Stimulated activated CD8-positive, alpha-beta memory T cell treated with anti-CD3 and anti-CD28 coated beads, Interleukin-4, amount 100 ng/mL, for 48 hours (primary cell): ENCODE measurements at regions not wholly inside any gene's neighbourhood (a gene's known extent, or its start where the extent isn't known, plus 50 kb on each side); places are given as distances from the start of the nearest gene placed in this dataset.
"Not testable (repeated sequence)": the region's sequence is repeated elsewhere in the genome, so short reads cannot be mapped to it uniquely, and the experiment has no call there.

Experiments used
- DNase-seq: peaks from one replicate; pipeline ENCODE4 v3.0.0-alpha.2; 2020

DNA sequence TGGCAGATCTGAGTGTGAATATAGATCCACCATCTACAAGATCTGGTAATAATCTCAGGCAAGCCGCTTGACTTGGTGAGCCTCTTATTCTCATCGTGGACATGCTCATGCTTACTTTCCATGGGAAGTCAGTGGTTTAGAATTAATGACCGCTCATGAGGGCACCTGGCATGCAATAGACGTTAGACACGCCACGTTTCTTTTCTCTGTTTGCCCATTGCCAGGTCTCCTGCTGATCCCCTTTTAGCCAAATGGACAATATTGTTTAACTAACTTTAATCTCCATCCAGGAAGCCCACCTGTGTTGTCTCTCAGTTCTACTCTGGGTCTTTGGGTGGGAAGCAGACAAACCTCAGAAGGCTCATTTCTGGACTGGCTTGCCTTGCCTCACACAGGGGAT lies 439.1 kb downstream of the ETS1 start:
- DNase-seq, result no peak

DNA sequence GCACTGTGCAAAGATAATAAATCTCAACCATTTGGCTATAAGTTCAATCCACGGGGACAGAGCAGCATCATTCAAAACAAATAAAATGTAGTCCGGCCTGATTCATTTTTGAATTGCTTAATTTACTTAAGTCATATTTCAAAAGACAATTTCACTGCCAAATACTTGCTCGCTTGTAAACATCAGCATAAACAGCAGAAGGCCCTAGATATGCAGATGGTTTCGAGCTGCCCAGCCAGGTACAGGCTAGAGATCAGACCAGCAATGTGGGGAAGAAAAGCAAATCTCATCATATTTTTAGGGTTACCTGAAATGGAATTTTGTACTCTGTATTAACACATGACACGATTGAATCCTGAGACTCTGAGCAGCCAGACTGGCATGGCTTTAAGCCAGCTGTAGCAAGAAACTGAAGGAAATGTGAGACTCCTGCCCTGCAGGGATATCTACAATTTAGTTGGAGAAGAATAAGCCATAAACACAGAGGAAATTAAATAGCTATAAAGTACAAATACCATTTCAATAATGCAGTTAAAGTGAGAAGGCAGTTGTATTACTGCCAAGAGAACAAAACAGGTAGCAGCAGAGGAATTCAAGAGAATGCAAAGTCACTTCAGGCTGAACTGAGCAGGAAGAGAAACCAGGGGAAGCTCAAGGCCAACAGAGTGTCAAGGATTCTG lies 440.3 kb downstream of the ETS1 start:
- no peak for DNase-seq

DNA sequence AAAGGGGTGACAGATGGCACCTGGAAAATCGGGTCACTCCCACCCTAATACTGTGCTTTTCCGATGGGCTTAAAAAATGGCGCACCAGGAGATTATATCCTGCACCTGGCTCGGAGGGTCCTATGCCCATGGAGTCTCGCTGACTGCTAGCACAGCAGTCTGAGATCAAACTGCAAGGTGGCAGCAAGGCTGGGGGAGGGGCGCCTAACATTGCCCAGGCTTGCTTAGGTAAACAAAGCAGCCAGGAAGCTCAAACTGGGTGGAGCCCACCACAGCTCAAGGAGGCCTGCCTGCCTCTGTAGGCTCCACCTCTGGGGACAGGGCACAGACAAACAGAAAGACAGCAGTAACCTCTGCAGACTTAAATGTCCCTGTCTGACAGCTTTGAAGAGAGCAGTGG lies 447.1 kb downstream of the ETS1 start:
- DNase-seq, result not testable (repeated sequence)

DNA sequence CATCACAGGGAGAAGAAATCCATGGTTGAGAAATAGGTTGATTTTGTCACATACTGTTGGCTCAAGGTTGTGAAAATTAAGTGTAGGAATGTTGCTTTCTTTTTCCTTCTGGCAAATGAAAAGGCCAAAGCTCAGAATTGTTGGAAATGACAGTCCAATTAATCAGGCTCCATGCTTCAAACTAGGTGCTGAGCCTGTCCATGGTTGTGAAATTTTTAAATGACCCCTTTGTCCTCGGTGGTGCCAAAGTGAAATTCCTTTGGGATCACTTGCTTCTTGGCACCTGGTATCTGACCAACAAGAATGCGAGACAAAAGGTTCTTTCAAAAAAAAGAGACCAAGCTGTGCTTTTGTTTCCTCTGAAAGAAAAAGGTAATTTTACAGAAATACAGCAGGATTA lies 451.9 kb downstream of the ETS1 start:
- no peak for DNase-seq

DNA sequence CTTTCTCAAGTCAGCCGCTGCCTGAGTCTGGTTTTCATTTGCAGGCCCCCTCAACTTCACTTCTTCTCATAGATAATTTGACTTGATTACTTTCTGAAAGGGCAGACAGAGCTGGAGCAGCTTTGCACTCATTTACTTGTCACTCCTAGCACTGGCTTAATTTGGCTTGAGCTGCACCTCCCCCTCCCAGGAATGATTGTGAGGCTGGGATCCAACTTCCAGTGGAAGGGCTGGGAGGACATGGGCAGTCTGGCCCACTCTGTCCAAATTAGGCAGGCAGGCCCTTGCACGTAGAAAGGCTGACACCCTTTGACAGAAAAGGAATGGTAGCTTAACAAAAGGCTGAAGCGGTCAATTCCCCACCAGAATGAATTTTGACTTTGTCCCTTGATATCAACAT lies 453.9 kb downstream of the ETS1 start:
- DNase-seq, result no peak

DNA sequence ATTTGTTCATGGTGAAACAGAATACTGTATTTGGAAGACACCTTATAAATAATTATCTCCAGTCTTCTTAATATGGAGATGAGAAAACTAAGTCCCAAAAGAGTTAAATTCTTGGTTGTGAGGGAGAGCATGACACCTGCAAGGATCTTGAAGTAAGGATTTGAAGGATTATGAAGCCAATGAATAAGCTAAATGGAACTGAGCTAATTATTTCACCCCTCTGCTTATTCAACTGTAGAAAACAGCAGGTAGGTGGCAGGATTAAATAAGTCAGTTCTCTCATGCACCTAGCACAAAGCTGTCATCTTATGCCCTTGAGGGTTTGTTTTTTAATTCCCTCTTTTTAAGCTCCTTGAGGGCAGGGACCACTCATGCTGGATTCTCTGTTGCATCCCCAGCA lies 457.3 kb downstream of the ETS1 start:
- DNase-seq, result no peak

DNA sequence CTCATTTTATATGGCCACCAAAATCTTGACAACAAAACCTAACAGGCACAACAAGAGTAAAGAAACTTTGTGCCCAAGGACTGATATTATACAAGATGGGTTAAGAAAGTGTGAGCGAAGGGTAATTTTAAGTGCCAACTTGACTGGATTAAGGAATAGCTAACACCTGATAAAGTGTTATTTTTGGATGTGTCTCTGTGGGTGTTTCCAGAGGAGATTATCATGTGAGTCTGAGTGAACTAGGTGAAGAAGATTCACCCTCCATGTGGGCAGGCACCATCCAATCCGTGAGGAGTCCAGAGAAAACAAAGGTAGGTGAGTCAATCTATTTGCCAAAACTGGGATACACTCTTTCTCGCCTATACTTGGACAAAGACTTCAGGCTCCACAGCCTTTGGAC lies 461.6 kb downstream of the ETS1 start:
- no peak for DNase-seq

DNA sequence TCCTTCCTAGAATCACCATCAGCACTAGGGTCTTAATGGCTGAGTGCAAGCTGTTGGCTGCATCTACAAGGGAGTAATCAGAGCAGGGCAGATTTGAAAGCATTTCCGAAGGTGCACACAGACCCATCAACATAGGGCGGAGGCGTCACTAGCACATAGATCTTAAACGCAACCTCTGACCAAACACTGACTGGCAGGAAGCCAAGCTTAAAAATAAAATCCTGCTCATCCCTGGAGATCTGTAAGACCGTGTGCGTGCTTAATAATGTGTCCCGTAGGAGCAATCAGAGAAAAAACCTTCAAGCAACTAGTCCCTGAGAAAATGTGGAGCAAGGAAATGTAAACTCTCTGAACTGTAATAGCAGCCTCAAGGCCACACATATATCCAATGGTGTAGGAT lies 470.5 kb downstream of the ETS1 start:
- no peak for DNase-seq

DNA sequence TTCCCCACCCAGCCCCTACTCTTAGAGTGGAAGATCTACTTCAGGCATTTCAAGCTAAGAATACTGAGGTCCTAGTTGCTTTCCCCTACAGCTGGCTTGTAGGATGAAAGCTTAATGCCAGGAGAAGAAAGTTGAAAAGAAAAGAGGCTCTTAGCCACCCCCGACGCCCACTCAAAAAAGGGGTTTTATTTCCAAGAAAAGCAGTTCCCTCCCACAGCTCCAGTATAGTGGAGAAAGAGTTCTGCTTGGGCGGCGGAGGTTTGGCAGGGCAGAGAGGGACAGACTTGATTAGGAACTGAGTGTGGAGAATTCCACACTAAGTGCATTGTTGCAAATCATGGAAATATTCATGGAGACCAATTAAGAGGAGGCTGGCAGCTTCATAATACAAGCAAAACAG lies 470.9 kb downstream of the ETS1 start:
- DNase-seq, result no peak

DNA sequence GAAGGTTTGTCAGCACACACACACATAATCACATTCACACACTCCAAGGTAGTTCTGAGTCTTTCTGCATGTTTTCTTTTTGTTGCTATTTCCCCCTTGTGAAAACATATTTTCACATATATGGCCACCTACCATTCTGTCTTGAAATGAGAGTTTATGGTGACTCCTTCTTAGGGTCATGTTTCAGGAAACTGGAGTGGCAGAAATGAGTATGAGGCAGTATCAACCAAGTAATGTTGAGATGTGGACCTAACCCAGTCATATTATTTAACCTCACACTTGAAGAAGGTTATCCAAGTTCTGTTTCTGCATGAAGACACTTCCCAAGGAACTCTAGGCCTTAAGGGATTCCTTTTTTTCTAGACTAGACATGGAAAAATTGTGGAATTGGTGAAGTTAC lies 481.4 kb downstream of the ETS1 start:
- DNase-seq, result no peak

DNA sequence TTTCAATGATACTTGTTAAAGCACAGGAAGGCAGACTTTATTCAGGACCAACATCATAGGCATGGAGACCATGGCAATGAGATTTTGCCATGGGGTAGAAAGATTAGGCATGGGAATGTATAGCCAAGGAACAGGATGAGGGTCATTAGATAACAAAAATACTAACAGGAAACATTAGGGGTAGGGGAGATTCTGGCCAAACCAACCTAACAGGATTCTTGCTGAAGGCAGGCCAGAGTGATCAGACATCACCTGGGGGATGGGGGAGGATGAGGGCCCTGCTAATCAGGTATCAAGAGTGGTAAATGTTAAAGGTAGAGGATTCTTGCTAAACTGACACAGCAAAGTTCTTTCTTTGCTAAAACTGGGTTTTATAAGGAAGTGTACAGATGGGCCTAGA lies 481.8 kb downstream of the ETS1 start:
- no peak for DNase-seq

DNA sequence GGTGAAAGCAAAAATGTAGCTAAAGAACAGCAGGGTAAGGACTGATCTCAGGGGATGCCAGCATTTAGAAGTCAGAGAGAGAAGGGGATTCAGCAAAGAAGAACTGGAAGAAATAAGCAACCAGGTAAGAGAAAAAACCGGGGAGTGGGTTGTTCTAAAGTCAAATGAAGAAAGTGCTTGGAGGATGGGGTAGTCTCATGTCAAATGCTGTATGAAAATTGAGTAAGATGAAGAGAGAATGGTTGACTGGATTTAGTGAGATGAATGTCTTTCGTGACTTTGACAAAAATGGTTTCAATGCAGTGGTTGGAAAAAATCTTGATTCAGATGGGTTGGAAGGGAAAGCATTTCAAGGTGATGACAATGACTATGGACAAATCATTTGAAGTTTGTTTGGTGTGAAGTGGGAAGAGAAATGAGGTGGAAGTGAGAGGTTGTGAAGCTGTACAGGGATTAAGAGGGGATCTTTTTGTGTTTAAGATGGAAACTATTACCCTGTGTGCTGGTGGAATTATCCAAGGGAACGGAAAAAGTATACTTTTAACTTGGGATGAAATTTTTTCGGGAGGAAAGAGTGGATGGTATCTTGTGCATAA lies 484.0 kb downstream of the ETS1 start:
- no peak for DNase-seq

DNA sequence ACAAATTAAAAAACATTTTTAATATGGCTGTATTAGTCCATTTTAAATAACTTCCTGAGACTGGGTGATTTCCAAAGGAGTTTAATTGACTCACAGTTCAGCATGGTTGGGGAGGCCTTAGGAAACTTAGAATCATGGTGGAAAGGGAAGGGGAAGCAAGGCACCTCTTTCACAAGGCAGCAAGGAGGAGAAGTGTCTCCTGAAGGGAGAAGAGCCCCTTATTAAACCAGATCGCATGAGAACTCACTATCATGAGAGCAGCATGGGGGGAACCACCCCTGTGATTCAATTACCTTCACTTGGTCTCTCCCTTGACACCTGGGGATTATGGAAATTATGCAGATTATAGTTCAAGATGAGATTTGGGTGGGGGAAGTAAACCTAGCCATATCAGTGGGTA lies 488.6 kb downstream of the ETS1 start:
- DNase-seq, result no peak

DNA sequence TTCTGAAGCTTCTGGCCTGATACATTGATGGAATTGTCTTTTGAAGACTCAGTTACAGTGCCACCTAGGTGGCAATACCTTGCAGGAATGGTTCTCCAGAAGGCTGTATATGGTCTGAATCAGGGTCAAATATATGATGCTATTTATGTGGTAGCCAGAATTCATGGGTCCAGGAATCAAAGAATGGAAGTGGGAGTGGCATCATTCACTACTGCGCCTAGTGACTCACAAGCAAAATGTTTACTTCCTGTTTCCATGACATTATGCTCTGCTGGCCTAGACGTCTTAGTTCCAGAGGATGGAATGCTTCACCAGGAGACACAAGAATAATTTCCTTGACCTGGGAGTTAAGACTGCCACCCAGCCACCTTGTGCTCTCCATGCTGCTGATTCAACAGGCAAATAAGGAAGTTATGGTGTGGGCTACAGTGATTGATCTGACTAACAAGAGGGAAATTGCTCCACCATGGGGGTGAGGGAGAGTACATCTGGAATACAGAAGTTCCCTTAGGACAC lies 491.8 kb downstream of the ETS1 start:
- DNase-seq, result no peak

DNA sequence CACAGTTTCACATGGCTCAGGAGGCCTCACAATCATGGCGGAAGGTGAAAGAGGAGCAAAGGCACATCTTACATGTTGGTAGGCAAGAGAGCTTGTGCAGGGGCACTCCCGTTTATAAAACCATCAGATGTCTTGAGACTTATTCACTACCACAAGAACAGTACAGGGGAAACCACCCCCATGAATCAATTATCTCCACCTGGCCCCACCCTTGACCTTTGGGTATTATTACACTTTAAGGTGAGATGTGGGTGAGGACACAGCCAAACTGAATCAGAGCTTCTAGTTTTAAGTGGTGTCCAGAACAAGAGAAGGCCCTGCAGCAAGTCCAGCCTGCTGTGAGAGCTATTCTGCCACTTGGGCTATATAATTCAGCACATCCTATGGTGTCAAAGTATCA lies 493.7 kb downstream of the ETS1 start:
- no peak for DNase-seq

DNA sequence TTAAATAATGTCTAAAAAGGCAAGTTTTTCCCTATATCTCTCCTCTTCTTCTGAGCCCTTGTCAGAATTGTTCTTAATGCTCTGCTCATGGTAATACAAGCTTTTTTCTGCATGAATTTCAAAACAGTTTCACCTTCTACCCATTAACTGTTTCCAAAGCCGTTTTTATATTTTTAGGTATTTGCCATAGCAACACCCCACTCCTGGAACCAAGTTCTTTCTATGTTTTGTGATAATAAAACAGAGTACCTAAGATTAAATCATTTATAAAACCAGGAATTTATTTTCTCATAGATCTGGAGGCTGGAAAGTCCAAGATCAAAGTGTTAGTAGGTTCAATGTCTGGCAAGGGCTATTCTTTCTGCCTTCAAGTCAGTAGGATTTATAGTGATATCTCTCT lies 497.4 kb downstream of the ETS1 start:
- DNase-seq, result no peak

DNA sequence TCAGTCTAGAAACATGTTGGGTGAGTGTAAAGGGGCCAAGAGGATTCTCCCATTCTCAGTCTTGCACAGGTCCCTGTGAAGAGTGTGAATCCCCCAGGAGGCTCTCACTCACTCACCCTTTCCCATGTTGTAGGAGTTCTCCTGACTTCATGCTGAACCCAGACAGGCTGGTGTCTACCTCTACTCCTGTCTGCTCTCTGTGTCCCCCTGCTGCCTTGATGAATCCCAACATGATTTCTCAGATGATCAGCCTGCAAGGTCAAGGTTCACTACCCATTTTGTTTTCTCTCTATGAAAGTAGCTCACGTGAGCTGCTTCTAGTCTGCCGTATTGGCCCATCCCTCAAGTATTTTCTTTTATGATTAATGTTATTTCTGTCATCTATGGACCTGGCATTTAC lies 500.6 kb downstream of the ETS1 start:
- no peak for DNase-seq

DNA sequence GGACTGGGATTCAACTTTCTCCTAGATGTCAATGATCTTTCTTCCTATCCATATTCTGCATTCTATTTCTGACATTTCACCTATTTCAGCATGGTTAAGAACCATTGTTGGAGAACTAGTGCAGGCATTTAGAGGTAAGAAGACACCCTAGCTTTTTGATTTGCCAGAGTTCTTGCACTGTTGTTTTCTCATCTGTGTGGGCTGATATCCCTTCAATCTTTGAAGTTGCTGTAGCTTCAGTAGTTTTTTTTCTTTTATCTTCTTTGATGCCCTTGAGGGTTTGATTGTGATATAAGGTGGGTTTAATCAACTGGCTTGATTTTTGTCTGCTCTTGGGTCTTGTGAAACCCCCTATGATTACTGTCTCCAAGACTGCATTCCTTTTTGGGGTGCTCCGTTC lies 502.1 kb downstream of the ETS1 start:
- no peak for DNase-seq

DNA sequence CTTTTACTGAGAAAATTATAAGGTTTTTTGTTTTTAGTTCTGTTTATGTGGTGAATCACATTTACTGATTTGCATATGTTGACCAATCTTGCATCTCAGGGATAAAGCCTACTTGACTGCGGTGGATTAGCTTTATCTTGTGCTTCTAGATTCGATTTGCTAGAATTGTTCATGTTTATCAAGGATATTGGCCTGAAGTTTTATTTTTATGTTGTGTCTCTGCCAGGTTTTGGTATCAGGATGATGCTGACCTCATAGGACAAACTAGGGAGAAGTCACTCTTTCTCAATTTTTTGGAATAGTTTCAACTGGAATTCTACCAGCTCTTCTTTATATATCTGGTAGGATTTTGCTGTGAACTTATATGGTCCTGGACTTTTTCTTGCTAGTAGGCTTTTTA lies 504.8 kb downstream of the ETS1 start:
- DNase-seq, result no peak

DNA sequence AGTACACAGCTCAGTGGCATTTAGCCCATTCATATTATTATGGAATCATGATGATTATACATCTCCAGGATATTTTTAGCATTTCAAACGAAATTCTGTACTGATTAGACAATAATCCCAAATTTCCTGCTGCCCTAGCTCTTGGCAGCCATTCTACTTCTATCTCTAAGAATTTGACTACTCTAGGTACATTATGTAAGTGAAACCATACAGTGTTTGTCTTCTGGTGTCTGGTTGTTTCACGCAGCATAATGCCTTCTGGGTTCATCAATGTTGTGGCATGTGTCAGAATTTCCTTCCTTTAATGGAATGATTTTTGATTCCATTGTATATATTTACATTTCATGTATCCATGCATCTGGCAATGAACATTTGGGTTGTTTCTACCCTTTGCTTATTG lies 517.7 kb downstream of the ETS1 start:
- no peak for DNase-seq

DNA sequence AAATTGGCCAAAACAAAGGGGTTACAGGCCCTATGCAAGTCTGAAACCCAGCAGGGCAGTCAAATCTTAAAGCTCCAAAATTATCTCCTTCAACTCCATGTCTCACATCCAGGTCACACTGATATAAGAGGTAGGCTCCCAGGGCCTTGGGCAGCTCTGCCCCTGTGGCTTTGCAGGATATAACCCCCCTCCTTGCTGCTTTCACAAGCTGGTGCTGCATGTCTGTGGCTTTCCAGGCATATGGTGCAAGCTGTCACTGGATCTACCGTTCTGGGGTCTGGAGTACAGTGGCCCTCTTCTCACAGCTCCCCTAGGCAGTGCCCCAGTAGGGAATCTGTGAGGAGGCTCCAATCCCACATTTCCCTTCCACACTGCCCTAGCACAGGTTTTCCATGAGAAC lies 519.6 kb downstream of the ETS1 start:
- DNase-seq, result no peak

DNA sequence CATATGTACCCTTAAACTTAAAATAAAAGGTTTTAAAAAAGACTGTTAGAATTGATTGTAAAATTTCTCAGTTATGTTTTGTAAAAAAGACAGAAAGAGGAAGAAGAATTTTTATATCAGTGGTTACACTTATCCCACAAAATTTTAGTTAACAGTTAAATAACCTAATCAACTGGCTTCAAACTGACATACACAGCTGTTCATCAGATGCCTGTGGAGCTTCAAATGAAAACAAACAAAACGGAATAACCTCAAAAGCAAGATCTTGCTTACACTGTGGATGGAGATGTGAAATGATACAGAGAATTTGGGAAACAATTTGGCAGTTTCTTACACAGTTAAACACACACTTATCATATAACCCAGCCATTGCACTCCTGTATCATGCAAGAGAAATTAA lies 521.0 kb downstream of the ETS1 start:
- no peak for DNase-seq

DNA sequence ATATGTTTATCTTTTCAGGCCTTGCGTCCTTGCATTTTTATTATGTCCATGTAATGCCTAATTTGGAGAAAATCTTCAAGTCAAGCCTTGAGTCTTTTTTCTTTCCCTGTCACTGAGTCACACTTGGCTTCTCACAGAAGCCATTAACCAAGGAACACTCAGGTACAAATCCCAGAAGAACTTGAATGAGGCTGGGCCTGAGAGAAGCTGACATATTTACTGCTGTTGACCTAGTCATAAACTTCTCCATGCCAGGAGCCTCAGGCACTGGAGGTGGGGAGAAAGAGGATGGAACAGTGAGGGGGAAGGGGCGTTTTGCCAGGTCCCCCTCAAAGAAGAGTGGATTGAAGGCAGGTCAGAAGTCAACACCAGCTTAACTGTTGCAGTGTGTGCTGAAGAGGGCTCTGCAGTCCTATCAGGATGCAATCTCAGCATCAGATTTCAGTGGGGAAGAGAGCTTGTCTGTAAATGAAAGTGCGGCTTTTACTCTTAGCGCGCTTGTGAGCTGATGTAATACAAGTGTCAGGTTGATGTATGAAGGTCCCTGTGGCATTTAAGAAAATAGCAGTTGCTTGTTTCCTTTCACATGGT lies 526.0 kb downstream of the ETS1 start:
- DNase-seq, result no peak

DNA sequence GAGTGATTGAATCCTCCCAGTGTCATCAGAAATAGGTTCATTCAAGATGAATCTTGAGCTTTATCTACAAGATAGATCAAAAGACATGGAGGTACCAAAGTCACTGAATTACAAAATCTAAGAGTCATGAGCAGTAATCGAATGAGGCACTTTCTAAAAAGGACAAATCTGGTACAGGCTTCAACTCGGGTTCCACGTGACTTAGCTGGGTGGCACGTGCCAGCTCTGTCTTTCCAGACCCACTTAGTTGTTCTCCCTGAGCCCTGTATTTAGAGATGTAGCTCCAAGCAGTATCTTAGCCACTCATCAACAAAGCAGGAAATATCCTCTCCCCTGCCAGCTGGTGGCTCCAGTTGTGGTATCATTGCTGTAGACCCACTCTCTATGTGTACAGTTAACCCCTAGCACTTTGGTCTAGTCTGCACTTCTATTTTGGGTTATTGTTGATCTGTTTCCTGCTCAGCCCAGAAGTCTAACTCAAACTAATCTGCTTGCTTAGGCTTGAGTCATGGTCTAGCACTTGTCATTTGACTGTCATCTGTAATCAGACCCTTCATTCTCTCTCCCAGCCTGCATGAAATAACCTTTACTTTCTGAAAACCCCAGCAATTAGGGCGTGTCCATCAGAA lies 528.7 kb downstream of the ETS1 start:
- no peak for DNase-seq
